Activated CD4-positive, alpha-beta T cell treated with anti-CD3 and anti-CD28 coated beads for 48 hours (primary cell): ENCODE measurements at regions not wholly inside any gene's neighbourhood (a gene's known extent, or its start where the extent isn't known, plus 50 kb on each side); places are given as distances from the start of the nearest gene placed in this dataset.

Experiments used
- DNase-seq: peaks from one replicate; pipeline ENCODE4 v3.0.0-alpha.2; 2020

DNA sequence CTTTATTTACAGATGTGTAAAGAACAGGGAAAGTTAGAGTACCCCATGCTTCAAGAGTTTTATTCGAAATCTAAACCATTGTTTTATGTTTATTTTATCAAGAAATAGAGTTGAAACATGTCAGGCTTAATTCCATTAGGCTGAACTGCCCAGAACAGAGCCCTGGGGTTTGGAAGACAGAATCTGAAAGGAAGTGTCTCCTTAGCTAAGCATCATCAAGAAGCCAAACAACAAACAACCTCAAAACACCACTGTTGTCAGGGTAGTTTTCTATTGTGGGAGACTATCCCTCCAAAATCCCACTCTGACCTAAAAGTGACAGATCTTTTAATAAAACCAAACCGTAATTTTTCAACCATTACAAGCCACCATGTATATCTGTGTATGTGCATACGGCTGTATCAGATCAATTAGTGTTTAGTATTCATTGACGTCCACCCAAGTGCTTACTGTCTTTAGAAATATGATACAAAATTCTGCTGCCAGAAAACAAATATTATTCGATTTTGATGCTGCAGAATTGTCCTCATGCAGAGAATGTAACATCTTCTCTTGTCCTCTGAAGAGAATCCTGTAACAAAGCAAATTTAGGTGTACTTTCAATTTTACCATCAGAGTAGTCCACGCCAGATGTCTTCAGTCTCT, 271.9 kb upstream of the TMEM161B start:
- no peak for DNase-seq

DNA sequence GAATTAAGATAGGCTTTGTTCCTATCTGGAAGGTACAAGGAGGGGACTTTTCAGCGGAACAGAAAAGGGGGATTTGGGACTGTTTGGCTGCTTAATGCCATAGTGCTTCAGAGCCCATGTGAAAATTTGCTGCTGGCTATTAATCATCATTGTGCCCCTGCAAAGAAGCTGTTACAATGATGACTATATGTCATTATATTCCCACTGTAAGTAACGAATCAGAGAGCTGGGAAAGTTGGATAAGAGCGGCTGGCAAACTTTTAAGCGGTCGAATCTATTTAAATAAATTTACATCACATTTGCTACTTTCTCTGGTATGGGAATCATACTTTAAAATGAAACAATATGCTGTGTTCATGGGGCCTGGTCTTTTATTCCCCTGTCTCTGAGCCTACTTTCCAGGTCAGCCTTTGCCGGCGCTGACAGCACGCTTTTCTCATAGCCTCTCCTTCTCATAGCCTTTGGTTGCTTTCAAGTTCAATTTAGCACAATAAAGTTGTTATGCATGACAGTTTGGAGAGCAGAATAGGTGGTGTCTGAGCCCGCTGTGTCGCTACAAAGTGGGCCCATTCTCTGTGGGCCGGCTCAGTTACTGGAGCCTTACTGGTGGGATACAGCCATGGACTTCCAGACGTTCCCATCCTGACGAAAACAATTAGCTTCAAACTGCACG, 271.2 kb upstream of the TMEM161B start:
- DNase-seq = no peak

DNA sequence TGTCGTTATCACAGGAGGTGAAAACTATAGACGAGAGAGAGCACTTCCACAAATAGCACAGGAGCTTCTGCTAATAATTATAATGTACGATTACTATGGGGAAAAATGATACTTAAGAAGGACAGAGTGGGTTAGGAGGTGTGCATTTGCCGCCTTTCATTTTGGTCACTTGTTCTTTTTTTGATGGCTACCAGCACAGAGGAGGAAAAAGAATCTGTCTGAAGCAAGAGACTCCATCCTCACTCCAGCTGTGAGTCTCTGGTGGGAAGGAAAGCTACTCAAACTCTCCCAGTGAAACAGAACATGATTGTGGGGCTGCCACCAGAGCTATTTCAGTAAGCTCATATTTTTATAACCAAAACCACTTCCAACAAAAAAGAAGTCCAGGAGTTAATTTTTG, 270.4 kb upstream of the TMEM161B start:
- DNase-seq = no peak

DNA sequence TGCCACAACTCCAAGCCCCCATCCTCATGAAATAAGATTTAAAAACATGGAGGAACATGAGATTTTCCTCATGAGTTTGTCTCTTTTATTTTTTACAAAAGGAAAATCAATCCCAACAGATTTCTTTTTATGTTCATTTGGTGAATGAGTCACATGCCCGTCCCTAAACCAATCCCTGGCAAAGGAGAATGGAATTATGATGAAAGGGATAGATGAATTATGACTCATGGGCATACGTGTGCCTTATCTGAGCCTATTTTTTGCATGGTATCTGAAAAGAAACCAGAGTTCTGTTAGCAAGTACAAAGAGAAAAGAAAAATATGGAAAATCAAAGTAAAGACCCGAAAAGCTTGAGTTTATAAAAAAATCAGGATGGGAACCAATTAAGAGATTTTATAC, 267.5 kb upstream of the TMEM161B start:
- no peak for DNase-seq

DNA sequence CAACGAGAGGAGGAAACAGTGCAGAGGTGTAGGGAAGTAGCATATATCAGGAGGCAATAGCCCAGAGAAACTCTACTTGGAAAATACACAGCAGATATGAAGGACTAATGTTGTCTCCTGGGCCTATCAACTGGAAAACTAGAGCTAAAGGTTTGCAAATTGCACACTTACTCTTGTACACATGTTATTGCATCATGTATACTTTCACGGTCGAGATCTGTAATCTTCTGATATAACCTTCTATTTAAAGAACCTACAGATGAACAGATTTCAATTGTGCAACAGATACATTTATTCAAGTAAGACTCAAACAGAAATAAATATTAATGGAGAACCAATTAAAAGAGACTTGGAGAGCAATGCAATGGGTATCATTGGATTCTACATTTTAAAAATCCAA, 256.3 kb upstream of the TMEM161B start:
- DNase-seq = no peak

DNA sequence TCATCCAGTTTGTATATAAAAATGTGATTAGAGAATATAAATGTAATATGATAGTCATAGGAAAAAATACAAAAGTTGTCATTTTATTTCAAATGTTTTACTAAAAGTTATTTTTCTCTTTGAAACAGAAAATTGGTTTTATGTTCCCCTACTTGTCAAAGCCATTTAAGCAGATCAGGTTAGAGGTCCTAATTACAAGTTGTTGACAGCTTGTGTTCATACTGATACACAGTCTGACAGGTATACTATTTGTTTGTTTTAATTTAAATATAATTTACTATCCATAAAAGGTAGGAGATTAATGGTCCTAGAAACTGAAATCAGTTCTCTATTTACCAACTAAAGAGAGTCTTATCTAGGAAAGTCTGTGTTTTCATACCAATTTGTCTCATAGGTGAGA, 250.4 kb upstream of the TMEM161B start:
- DNase-seq = no peak

DNA sequence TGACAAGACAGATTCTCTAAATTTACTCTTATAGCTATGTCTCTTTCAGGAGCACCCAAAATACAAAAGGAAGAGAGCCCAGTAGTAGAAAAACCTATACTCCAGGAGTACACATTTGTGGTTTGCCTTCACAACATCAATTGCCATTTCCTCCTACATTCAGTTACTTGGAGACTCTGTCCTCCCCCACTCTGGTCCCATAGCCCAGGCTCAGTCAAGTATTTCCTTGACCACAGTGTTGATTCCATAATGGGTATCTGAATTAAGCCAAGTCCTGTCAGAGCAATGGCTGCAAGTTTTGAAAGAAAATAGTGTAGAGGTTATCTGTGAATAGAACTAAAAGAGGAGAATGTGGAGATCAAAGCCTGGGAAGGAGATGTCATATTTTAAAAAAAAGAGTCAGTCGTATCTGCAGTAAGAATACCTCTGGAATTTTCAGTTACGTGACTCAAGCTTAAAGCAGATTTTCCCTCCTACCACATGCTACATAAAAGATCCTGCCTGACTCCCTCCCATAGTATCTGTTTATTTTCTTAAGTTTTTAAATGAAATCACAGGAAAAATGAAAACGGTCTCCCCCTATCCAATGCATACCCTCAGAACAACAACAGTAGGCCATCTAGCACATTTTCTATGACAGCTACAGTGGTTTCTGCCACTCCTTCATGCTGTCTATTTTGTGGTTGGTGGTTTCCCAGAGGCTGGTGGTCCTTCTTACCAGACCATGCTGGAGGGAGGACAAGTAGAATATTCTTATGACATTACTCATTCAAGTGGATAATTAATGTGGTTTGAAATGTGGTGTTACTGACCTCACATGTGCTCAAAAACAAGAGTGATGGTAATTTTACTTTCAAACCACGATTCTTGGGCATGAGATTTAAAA, 249.7 kb upstream of the TMEM161B start:
- no peak for DNase-seq

DNA sequence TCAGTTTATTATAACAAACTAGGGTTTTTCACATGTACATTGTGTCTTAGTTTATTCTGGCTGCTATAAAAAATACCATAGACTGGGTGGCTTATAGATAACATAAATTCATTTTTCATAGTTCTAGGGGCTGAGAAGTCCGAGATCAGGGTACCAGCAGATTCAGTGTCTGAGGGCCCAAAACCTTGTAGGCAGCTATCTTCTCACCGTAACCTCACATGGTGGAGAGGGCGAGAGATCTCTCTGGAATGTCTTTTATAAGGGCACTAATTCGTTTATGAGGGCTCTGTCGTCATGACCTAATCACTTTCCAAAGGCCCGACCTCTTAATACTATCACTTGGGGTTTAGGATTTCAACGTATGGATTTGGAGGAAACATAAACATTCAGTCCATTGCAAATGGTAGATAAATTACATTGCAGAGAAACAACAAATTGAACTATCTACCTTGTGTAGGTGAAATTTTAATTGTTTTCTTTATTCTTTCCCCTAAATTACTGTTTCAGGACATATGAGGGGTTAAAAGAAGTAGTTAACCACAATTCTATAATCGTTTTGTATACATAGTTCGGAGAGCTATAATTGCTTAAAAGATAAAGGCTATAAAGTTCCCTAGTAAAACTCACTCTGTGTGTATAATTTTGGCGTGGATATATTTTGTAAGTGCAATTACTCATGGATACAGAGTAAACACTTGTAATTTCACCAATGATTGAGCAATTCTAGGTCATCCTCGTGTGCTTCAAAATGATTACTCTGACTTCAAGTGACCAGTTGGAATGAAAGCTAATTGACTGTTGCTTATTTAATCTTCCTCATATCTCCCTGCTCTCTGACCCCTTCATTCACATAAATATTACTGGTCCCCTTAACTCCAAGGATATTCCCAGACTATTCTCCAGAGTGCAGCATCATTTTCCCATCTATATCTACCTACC, 247.5 kb upstream of the TMEM161B start:
- DNase-seq = no peak

DNA sequence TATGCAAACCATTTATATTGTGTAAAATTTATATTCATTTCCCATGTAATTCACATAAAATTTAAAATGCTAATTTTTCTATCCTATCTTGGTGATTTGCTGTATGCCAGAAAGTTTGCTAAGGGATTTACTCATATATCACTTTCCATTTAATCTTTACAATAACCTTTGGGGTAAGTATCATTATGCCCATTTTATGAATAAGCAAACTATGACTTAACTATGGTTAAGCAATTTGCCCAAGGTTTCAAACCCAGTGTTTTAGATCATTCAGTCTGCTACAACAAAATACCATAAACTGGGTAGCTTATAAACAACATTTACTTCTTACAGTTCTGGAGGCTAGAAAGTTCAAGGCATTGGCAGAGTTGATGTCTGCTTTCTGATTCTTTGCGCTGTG, 246.4 kb upstream of the TMEM161B start:
- DNase-seq = no peak

DNA sequence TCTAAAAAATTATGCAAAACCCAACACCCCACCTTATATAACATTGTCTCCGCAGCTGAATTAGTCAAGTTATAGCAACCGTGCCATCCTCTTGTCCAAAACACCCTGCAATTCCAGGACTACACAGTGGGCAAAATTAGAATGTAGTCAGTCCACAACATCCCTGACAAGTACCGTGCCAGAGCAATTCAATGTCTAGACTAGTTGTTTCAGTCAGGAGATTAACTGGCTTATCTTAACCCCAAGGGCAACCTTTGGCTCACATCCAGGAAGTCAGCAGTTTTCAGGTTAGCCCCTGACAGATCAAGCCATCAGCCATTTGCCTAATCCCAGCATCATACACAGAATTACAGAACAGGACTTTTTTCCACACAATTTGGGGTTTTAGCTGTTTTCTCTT, 240.8 kb upstream of the TMEM161B start:
- DNase-seq = no peak

DNA sequence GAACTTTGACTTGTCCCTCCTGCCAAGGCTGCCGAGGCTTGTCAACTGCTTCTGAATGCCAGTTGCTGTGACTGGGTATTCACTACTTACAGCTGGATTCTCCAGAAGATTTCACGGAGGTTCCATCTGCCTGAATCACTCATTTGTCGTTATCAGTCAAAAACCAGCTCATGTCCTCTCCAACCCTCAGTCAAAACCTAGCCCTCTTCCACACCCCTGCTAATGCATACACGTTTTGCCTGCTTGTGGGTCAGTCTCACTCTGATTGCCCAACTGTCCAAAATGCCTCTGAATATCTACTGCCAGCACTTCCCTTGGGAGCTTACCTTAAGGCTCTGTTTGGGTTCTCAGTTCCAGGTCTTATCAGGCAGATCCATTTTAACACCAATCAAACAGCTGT, 238.6 kb upstream of the TMEM161B start:
- DNase-seq = no peak

DNA sequence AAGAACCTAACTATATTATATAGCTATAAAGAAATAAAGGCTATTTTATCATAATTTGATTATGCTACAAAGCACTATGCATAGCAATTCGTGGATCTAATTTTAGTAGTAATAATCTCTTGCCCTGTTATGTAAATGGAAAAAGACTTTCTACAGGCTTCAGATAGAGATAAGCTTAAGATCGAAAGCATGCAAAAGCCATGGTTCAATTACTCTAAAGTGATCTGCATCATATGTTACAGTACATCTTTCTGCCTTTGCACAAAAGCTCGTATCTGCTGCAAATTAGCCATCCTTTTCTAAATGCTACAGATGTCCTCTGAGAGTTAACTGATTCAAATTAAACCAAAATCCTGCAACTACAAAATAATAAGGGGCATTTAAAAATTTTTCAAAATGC, 234.8 kb upstream of the TMEM161B start:
- no peak for DNase-seq

DNA sequence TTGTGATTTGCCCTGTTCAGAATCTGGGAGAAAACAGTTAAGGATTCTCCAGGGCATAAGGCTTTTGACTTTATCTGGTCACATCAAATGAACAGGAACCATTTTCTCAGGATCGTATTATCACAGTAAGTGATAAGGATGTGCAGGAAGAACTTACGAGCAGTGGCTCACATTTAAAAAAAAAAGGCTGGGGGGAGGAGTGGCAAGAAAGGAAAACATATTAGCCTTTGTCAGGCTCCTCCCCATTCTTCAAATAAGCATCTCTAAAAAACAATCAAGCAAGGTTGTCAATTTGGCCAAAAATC, 234.3 kb upstream of the TMEM161B start:
- DNase-seq = no peak

DNA sequence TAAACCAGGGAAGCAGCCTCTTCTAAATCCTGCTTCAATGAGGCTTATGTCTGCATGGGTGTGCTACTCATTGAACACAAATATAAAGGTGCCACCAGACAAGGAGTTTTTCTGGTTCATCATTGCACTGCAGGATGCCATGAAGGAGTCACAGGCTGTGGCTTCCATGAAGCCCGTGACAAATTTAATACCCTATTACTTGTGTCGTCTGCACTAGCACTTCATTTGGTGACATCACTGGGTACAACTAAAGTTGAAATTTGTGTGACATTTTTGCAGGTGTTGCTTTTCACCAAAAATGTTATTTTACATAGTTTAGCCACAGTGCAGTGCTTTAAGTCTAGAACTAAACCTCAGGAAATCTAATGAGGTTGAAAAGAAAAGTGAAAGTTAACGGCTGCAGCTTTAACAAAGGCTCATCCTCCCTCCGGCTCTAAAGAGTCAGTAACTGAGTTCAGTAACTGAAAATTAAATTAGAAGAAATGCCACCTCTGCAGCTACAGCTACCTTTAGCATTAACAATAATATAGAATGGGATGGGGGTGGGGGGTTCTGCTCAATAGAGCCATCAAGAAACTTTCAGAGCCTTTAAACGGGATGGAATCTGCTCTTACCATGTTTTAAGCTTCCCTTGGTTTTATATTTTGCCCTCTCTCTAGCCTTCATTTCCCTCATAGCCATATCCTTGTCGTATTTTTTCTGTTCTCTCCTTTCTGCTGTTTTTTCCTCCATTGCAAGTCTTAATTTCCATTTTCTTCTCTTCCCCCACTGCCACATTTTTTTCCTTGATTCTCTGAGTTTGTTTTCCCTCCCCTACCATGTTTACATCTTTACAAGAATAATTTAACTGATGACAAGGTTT, 233.8 kb upstream of the TMEM161B start:
- DNase-seq = peak; percentile 7

DNA sequence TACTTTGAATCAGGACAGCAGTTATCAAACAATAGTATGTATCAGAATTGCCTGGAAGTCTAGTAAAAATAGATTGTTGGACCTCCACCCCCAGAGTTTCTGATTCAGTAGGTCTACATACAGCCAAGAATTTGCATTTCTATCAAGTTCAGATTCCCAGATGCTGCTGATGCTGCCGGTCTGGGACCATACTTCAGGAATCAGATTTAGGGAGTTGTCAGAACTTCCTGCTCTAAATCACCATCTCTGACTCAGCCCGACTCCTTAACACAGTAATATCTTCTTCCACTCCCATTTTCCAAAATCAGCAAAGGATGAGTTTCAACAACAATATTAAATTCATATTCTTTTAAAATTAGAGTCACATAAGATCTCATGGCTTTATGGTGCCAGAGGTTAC, 227.2 kb upstream of the TMEM161B start:
- DNase-seq = no peak

DNA sequence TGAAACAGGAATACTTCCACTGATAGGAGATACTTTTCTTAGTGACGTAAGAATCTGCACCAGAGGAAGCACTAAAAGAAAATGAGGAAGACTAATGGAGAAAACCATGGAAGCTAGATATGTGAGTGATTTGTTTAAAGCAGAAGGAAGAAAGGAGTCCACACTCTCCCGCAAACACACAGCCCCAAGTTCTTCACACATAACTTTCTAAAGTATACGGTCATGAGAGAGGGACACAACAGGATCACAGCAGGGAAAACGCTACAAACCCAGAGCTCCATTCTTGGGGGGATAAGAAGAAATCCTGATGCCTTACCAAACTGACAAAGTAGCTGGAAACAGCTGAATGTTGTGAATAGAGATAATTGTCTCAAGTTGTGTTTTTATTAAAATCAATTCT, 222.2 kb upstream of the TMEM161B start:
- DNase-seq = no peak

DNA sequence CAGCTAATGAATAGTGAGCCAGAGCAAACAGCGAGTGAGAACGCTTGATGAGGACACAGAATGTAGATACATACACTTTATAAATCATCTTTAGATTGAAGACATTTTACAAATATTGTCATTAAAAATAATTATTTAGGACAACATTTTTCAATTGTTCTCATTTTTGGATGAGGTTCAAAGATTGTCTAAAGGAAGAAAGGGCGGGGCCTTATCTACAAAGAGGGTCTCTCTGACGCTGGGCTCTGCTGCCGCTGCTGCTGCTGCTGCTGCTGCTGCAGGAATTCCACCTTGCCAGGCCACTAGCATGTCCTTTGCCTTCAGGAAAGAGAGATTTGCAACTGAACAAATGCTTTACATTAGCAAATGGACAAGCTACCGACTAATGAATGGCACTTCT, 220.7 kb upstream of the TMEM161B start:
- no peak for DNase-seq

DNA sequence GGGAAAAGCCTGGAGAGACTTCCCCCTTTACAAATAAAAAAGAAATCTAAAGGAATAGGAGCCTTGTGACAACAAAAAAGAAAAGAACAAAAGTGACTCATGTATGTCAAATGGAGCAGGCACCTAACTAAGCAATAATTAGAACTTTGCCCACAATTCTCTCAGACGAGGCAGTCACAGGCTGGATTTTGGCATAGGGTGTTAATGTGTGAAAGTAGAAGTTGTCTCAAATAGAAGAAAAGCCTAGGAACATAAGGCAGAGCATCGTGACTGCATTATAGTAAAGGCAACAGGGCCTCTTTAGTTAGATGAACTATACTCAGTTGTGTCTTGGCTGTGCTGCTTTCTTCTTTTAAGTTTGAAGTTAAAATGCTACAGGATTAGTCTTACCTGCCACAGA, 219.9 kb upstream of the TMEM161B start:
- no peak for DNase-seq

DNA sequence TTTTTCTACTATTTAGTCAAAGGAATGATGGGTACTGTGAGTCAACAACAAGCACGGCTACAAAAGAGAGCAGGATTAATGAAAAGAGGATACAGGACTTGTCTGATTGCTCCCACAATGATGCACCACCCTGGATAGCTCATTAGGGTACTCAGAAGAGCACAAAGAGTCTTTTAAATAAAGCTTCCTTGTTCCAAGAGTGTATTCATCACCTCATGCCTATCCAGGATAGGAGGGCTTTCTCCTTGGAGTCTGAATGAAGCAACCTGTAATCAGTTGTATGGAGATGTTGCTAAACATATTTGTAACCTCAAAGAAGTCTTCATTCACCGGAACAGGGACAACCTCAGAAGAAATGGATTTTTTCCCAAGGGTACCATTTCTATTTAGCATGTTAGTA, 219.5 kb upstream of the TMEM161B start:
- no peak for DNase-seq

DNA sequence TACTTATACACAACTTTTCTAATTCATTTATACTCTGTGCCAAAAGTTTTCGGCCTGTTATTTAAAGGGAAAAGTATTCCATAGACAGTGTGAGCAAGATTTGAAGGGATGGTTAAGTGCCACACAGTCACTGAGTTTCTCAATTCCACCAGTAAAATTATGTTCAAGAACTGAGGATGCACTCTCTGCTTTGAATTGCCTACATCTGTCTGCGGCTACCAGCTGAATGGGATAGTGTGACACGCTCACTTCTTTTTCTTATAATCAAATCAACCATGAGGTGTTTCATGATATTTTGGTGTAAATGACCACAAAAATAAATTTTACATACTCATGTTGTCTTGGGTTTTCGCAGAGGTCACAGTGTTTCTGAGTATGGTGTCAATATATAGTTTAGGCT, 218.4 kb upstream of the TMEM161B start:
- DNase-seq = no peak

DNA sequence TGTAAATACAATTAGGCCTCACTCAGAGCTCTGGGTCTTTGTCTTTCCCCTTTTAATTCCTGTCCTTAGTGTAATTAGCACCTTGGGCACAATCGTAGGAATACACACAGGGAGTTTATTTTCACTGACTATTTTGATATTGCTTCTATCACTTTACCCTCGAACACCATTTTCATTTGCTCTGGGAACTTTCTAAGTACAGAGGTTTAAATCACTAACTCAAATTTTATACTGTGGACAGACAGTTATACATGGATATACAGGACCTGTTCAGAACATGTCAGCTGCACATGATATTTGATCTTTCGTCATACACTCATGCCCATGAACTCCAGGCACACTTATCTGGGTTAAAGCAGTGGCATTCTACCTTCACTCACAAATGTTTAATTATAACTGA, 217.8 kb upstream of the TMEM161B start:
- no peak for DNase-seq

DNA sequence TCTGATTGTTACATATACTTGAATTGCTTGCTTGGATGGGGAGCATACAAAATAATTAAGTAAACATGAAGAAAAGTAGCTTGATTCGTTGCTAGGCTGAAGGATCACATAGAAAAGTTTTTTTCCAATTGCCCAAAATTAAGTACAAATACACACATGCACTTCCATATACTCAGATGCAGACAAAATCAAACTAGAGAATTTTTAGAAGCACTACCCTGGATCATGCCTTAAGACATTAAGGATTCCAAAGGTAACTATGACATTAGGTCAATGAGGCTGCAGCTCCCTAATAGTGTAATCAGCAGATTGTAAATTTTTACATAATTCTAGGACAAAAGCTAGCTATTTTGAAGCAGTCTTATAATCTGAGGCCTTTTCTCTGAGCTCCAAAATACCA, 216.9 kb upstream of the TMEM161B start:
- no peak for DNase-seq
